Amygdala (tissue), 56 donors: ENCODE measurements at regions not wholly inside any gene's neighbourhood (a gene's known extent, or its start where the extent isn't known, plus 50 kb on each side); places are given as distances from the start of the nearest gene placed in this dataset.

Experiments used
- DNase-seq, 56 donors: peaks; one replicate each; lab custom pipeline; 2025; lab: John Stamatoyannopoulos, UW

GRCh38 chr6:138004430-138005287, 102.6 kb downstream of the PERP start:
- DNase-seq: peak in 1 of 56 donors; percentile 3

- DNase-seq: no peak
Measured at GRCh38 chr6:138005846-138006245, 101.4 kb downstream of the PERP start.

GRCh38 chr6:138007014-138007472, 100.2 kb downstream of the PERP start:
- DNase-seq: no peak

GRCh38 chr6:138008791-138009190, 98.4 kb downstream of the PERP start:
- DNase-seq: no peak

GRCh38 chr6:138011413-138011812, 95.8 kb downstream of the PERP start:
- DNase-seq: no peak

- DNase-seq: no peak
Measured at GRCh38 chr6:138012682-138013081, 94.5 kb downstream of the PERP start.

GRCh38 chr6:138013959-138014358, 93.3 kb downstream of the PERP start:
- no peak for DNase-seq

GRCh38 chr6:138017166-138017757, 90.0 kb downstream of the PERP start:
- DNase-seq: no peak

- no peak for DNase-seq
Measured at GRCh38 chr6:138018297-138018696, 88.9 kb downstream of the PERP start.

- DNase-seq: no peak
Measured at GRCh38 chr6:138025528-138025978, 81.7 kb downstream of the PERP start.

GRCh38 chr6:138026342-138026741, 80.9 kb downstream of the PERP start:
- no peak for DNase-seq

GRCh38 chr6:138028893-138029292, 78.3 kb downstream of the PERP start:
- DNase-seq: no peak

- no peak for DNase-seq
Measured at GRCh38 chr6:138030872-138031271, 76.3 kb downstream of the PERP start.

- DNase-seq: no peak
Measured at GRCh38 chr6:138031417-138031816, 75.8 kb downstream of the PERP start.

- no peak for DNase-seq
Measured at GRCh38 chr6:138031850-138032249, 75.4 kb downstream of the PERP start.

- DNase-seq: no peak
Measured at GRCh38 chr6:138032571-138032970, 74.6 kb downstream of the PERP start.

GRCh38 chr6:138034229-138034628, 73.0 kb downstream of the PERP start:
- DNase-seq: no peak

- no peak for DNase-seq
Measured at GRCh38 chr6:138035070-138035469, 72.1 kb downstream of the PERP start.

GRCh38 chr6:138036111-138036510, 71.1 kb downstream of the PERP start:
- no peak for DNase-seq

- no peak for DNase-seq
Measured at GRCh38 chr6:138037009-138037504, 70.2 kb downstream of the PERP start.

GRCh38 chr6:138038142-138038870, 68.9 kb downstream of the PERP start:
- no peak for DNase-seq
